HG02840 (cell line): ENCODE measurements at regions not wholly inside any gene's neighbourhood (a gene's known extent, or its start where the extent isn't known, plus 50 kb on each side); places are given as distances from the start of the nearest gene placed in this dataset.

Source experiments
- ATAC-seq: cut with Tn5 transposase; IDR thresholded peaks from one replicate; pipeline ENCODE4 v1.9.1; 2021; ENCODE audit warnings: mild to moderate bottlenecking, moderate library complexity, moderate number of reproducible peaks; ENCODE audit not compliant: unreplicated experiment, low FRiP score

GRCh38 chr15:70275461-70276138 lies 177.9 kb upstream of the TLE3 start:
- ATAC-seq, result no peak

- ATAC-seq, result no peak
Measured at GRCh38 chr15:70274908-70275307, 177.2 kb upstream of the TLE3 start.

GRCh38 chr15:70274255-70274880 lies 176.7 kb upstream of the TLE3 start:
- ATAC-seq, result no peak

GRCh38 chr15:70273808-70274207 lies 176.1 kb upstream of the TLE3 start:
- ATAC-seq, result no peak

- ATAC-seq, result no peak
Measured at GRCh38 chr15:70272565-70273355, 175.0 kb upstream of the TLE3 start.

- ATAC-seq, result no peak
Measured at GRCh38 chr15:70271422-70272088, 173.8 kb upstream of the TLE3 start.

- no peak for ATAC-seq
Measured at GRCh38 chr15:70270752-70271111, 173.0 kb upstream of the TLE3 start.

- no peak for ATAC-seq
Measured at GRCh38 chr15:70269991-70270751, 172.5 kb upstream of the TLE3 start.

GRCh38 chr15:70269311-70269911 lies 171.7 kb upstream of the TLE3 start:
- no peak for ATAC-seq

GRCh38 chr15:70268698-70269251 lies 171.1 kb upstream of the TLE3 start:
- ATAC-seq, result no peak

GRCh38 chr15:70267879-70268278 lies 170.2 kb upstream of the TLE3 start:
- ATAC-seq, result no peak

GRCh38 chr15:70267306-70267705 lies 169.6 kb upstream of the TLE3 start:
- ATAC-seq, result no peak

- ATAC-seq, result no peak
Measured at GRCh38 chr15:70266412-70267121, 168.8 kb upstream of the TLE3 start.

- no peak for ATAC-seq
Measured at GRCh38 chr15:70265986-70266385, 168.3 kb upstream of the TLE3 start.

GRCh38 chr15:70265466-70265978 lies 167.8 kb upstream of the TLE3 start:
- no peak for ATAC-seq

- ATAC-seq, result no peak
Measured at GRCh38 chr15:70264738-70265465, 167.2 kb upstream of the TLE3 start.

- ATAC-seq, result no peak
Measured at GRCh38 chr15:70264014-70264582, 166.4 kb upstream of the TLE3 start.
